ENCODE measurements at regions not wholly inside any gene's neighbourhood (a gene's known extent, or its start where the extent isn't known, plus 50 kb on each side); places are given as distances from the start of the nearest gene placed in this dataset.

- Histone ChIP-seq H3K4me1 (ENCODE audit: control insufficient read depth in 4 of 4, insufficient read depth in 4 of 4, low read length in 3 of 4) (no peaks in the 10 kb centered on the region), H3K9ac (ENCODE audit: low read depth in 1 of 2, low read length in 2 of 2) (no peak overlapping the region), H3K4me3 (ENCODE audit: low read depth in 1 of 3, low read length in 3 of 3) (no peak overlapping the region), H3K27me3 (ENCODE audit: control insufficient read depth in 4 of 4, insufficient read depth in 4 of 4, low read length in 3 of 4) (peaks cover 0 to 3% (median 0%) of the 10 kb centered on the region in 4 donors), H3K36me3 (ENCODE audit: control insufficient read depth in 4 of 4, insufficient read depth in 3 of 4, low read depth in 1 of 4, low read length in 3 of 4) (no peaks in the 10 kb centered on the region), H3K9me3 (ENCODE audit: control insufficient read depth in 4 of 4, low read length in 3 of 4) (no peaks in the 10 kb centered on the region), H3K27ac (ENCODE audit: low read depth in 1 of 2, low read length in 2 of 2) (no peak overlapping the region)
- DNase-seq (ENCODE audit: low spot score), result no peak
- WGBS, result 86% methylated on average over 6 of the region's 6 CpGs
- TF ChIP-seq FOXA1 (IDR thresholded peaks at IDR 0.05) (no peak), JUND (IDR thresholded peaks at IDR 0.05) (no peak), NR2F2 (IDR thresholded peaks at IDR 0.05) (no peak), ZBTB33 (IDR thresholded peaks at IDR 0.05) (no peak), ATF3 (IDR thresholded peaks at IDR 0.05) (no peak), TAF1 (conservative IDR thresholded peaks at IDR 0.05) (no peak), YY1 (IDR thresholded peaks at IDR 0.05) (no peak), CTCF (IDR thresholded peaks at IDR 0.05; ENCODE audit: low read depth, low read length, missing input control) (no peak), RXRA (IDR thresholded peaks at IDR 0.05) (no peak), GABPA (IDR thresholded peaks at IDR 0.05 in 1 of 2, conservative IDR thresholded peaks at IDR 0.05 in 1 of 2) (no peak), HNF4G (IDR thresholded peaks at IDR 0.05) (no peak)
These were observed 106.1 kb upstream of the PAK3 start for GRCh38 chrX:110989869-110990268.

GRCh38 chrX:110989447-110989846 lies 106.5 kb upstream of the PAK3 start:
- Histone ChIP-seq H3K9me3 (ENCODE audit: control insufficient read depth in 4 of 4, low read length in 3 of 4) (no peaks in the 10 kb centered on the region), H3K4me3 (ENCODE audit: low read depth in 1 of 3, low read length in 3 of 3) (no peak overlapping the region), H3K27me3 (ENCODE audit: control insufficient read depth in 4 of 4, insufficient read depth in 4 of 4, low read length in 3 of 4) (peaks cover 0 to 3% (median 0%) of the 10 kb centered on the region in 4 donors), H3K4me1 (ENCODE audit: control insufficient read depth in 4 of 4, insufficient read depth in 4 of 4, low read length in 3 of 4) (no peaks in the 10 kb centered on the region), H3K27ac (ENCODE audit: low read depth in 1 of 2, low read length in 2 of 2) (no peak overlapping the region), H3K36me3 (ENCODE audit: control insufficient read depth in 4 of 4, insufficient read depth in 3 of 4, low read depth in 1 of 4, low read length in 3 of 4) (no peaks in the 10 kb centered on the region), H3K9ac (ENCODE audit: low read depth in 1 of 2, low read length in 2 of 2) (no peak overlapping the region)
- WGBS, result 73% methylated on average over 3 of the region's 3 CpGs
- TF ChIP-seq RAD21 (IDR thresholded peaks at IDR 0.05) (no peak), ZBTB33 (IDR thresholded peaks at IDR 0.05) (no peak), FOXA1 (IDR thresholded peaks at IDR 0.05) (no peak), SP1 (IDR thresholded peaks at IDR 0.05) (no peak), EGR1 (IDR thresholded peaks at IDR 0.05; ENCODE audit: low read depth in 2 of 2) (no peak), HNF4A (conservative IDR thresholded peaks at IDR 0.05) (no peak), JUND (IDR thresholded peaks at IDR 0.05) (no peak), CTCF (IDR thresholded peaks at IDR 0.05; ENCODE audit: low read depth, low read length, missing input control) (no peak), FOXA2 (IDR thresholded peaks at IDR 0.05) (no peak), REST (IDR thresholded peaks at IDR 0.05) (no peak)
- DNase-seq (ENCODE audit: low spot score), result no peak
